ENCODE measurements at regions not wholly inside any gene's neighbourhood (a gene's known extent, or its start where the extent isn't known, plus 50 kb on each side); places are given as distances from the start of the nearest gene placed in this dataset.

- TF ChIP-seq CTCF (IDR thresholded peaks at IDR 0.05) (no peak), POLR2A (IDR thresholded peaks at IDR 0.05) (no peak)
These were observed 135.0 kb upstream of the OTX2 start for GRCh38 chr14:56945291-56945690.
